ENCODE measurements at regions not wholly inside any gene's neighbourhood (a gene's known extent, or its start where the extent isn't known, plus 50 kb on each side); places are given as distances from the start of the nearest gene placed in this dataset.

GRCh38 chr4:177047851-177048174 is 255.1 kb upstream of the VEGFC start:
- DNase-seq (ENCODE audit: low read depth), result peak; percentile 39

GRCh38 chr4:177051473-177052060 is 258.1 kb upstream of the NEIL3 start:
- peak; percentile 14 for DNase-seq (ENCODE audit: low read depth)

- DNase-seq (ENCODE audit: low read depth), result no peak
Measured at GRCh38 chr4:177052211-177052934, 257.3 kb upstream of the NEIL3 start.

- no peak for DNase-seq (ENCODE audit: low read depth)
Measured at GRCh38 chr4:177057186-177057585, 252.5 kb upstream of the NEIL3 start.

GRCh38 chr4:177064116-177064515 is 245.6 kb upstream of the NEIL3 start:
- DNase-seq (ENCODE audit: low read depth), result no peak

GRCh38 chr4:177064729-177065394 is 244.8 kb upstream of the NEIL3 start:
- DNase-seq (ENCODE audit: low read depth), result peak; percentile 39

GRCh38 chr4:177066746-177067145 is 242.9 kb upstream of the NEIL3 start:
- no peak for DNase-seq (ENCODE audit: low read depth)

- DNase-seq (ENCODE audit: low read depth), result peak; percentile 15
Measured at GRCh38 chr4:177070533-177071058, 239.1 kb upstream of the NEIL3 start.

GRCh38 chr4:177077095-177077971 is 232.3 kb upstream of the NEIL3 start:
- no peak for DNase-seq (ENCODE audit: low read depth)

- peak; percentile 39 for DNase-seq (ENCODE audit: low read depth)
Measured at GRCh38 chr4:177079327-177079726, 230.3 kb upstream of the NEIL3 start.

GRCh38 chr4:177080388-177080787 is 229.3 kb upstream of the NEIL3 start:
- DNase-seq (ENCODE audit: low read depth), result no peak

- DNase-seq (ENCODE audit: low read depth), result no peak
Measured at GRCh38 chr4:177087060-177087459, 222.6 kb upstream of the NEIL3 start.

GRCh38 chr4:177087499-177087898 is 222.2 kb upstream of the NEIL3 start:
- DNase-seq (ENCODE audit: low read depth), result no peak

GRCh38 chr4:177091515-177091914 is 218.2 kb upstream of the NEIL3 start:
- DNase-seq (ENCODE audit: low read depth), result no peak

GRCh38 chr4:177092807-177093206 is 216.9 kb upstream of the NEIL3 start:
- no peak for DNase-seq (ENCODE audit: low read depth)

- DNase-seq (ENCODE audit: low read depth), result peak; percentile 20
Measured at GRCh38 chr4:177093964-177094363, 215.7 kb upstream of the NEIL3 start.

- no peak for DNase-seq (ENCODE audit: low read depth)
Measured at GRCh38 chr4:177097291-177097690, 212.4 kb upstream of the NEIL3 start.

GRCh38 chr4:177099211-177099610 is 210.5 kb upstream of the NEIL3 start:
- no peak for DNase-seq (ENCODE audit: low read depth)

GRCh38 chr4:177100307-177100706 is 209.4 kb upstream of the NEIL3 start:
- DNase-seq (ENCODE audit: low read depth), result no peak

GRCh38 chr4:177103619-177104018 is 206.1 kb upstream of the NEIL3 start:
- DNase-seq (ENCODE audit: low read depth), result no peak

- no peak for DNase-seq (ENCODE audit: low read depth)
Measured at GRCh38 chr4:177105536-177105935, 204.1 kb upstream of the NEIL3 start.

All from LHCN-M2 (cell line).